ENCODE measurements at regions not wholly inside any gene's neighbourhood (a gene's known extent, or its start where the extent isn't known, plus 50 kb on each side); places are given as distances from the start of the nearest gene placed in this dataset.

DNA sequence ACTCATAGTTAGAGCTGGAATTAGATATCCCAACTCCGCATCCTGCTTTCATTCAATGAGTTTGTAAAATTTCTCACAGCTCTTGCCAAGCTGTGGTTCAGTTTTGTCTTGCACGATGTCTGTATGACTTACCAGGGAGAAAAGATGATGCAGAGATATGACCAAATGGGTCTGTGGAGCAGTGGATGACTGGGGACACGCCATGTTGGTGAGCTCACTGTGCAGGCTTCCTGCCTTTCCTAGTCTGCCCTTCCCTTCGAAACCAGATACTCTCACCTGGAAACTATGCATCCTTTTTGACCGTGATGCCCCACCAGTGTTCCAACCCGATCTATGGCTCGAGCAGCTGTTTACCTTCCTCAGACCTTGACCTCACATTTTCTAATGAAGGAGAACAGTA lies 262.7 kb upstream of the BMP2 start:
- DNase-seq (no peak), ATAC-seq (no peak)
- no peaks in the 10 kb centered on the region for H3K36me3 Mint-ChIP-seq (ENCODE audit: low read depth)
- H3K4me3 Mint-ChIP-seq: no peak overlapping the region
- CTCF ChIA-PET: no interaction called here
- H3K4me1 Mint-ChIP-seq (ENCODE audit: low read depth): no peaks in the 10 kb centered on the region
- peaks cover 5% of the 10 kb centered on the region for H3K9me3 Mint-ChIP-seq (ENCODE audit: insufficient read depth)
- no peak overlapping the region for H3K27ac Mint-ChIP-seq
- POLR2A ChIA-PET: no interaction called here
- H3K27me3 Mint-ChIP-seq (ENCODE audit: low read depth): no peaks in the 10 kb centered on the region

DNA sequence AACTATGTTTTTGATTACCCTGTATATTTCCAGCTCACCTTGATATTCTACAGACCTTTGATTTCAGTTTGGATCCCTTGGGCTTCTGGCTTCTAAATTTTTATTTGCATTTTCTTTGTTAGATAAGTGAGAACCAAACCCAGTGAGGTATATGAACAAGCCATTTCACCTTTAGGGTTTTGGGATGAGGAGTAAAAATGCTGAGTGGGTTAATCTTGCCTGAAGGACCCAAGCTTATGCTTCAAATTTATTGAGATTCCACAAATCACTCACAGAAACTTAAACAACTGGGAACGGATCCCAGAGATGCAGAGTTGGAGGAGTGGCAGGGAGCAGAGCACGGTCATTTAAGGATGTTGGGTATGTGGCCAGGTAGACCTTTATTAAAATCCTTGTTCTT lies 263.3 kb upstream of the BMP2 start:
- H3K36me3 Mint-ChIP-seq (ENCODE audit: low read depth): no peaks in the 10 kb centered on the region
- H3K27ac Mint-ChIP-seq: no peak overlapping the region
- no peaks in the 10 kb centered on the region for H3K9me3 Mint-ChIP-seq (ENCODE audit: insufficient read depth)
- ChIA-PET POLR2A (no interaction called here), CTCF (no interaction called here)
- ATAC-seq (no peak), DNase-seq (no peak)
- no peaks in the 10 kb centered on the region for H3K4me1 Mint-ChIP-seq (ENCODE audit: low read depth)
- no peak overlapping the region for H3K4me3 Mint-ChIP-seq
- H3K27me3 Mint-ChIP-seq (ENCODE audit: low read depth): no peaks in the 10 kb centered on the region

DNA sequence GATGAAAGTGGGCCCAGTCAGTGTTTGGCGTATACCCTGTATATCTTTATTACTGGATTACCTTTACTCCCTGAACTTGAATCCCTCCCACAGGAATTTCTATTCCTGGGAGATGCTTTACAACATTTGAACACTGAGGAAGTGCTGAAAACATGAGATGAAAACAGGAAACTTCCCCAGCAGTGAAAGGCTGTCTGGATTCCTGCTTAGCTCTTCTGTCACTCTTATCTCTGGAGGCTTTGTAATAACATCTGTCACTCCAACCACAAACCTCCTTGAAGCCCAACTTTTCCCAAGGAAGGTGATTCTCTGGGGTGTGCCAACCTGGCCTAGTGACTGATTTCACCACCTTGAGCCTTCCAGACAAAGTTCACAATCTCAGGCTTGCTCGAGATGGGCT lies 264.5 kb upstream of the BMP2 start:
- Mint-ChIP-seq H3K36me3 (ENCODE audit: low read depth) (no peaks in the 10 kb centered on the region), H3K27ac (no peak overlapping the region), H3K4me3 (no peak overlapping the region), H3K9me3 (ENCODE audit: insufficient read depth) (no peaks in the 10 kb centered on the region), H3K27me3 (ENCODE audit: low read depth) (no peaks in the 10 kb centered on the region), H3K4me1 (ENCODE audit: low read depth) (no peaks in the 10 kb centered on the region)
- ATAC-seq (no peak), DNase-seq (no peak)
- CTCF ChIA-PET: no interaction called here
- POLR2A ChIA-PET: no interaction called here

DNA sequence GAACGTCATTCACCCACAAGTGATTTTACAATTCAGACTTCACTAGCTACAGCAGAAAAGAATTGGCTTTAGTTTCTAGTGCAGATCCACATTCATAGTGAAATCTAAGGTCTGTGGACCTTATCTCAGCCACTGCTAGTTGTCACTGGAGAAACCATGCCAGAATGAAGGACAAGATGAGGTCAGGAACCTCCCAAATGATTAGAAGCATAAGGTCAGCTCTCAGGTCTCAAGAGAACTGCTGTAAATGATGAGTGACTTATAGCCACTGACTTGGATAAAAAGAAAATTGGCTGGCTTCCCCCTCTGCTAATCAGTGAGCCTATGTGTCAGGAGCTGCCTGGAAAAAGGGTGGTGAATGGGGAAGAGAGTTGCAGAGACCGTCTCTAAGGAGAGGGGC lies 265.3 kb upstream of the BMP2 start:
- ATAC-seq: no peak
- DNase-seq: no peak
- ChIA-PET CTCF (no interaction called here), POLR2A (no interaction called here)
- no peaks in the 10 kb centered on the region for H3K27me3 Mint-ChIP-seq (ENCODE audit: low read depth)
- H3K4me1 Mint-ChIP-seq (ENCODE audit: low read depth): no peaks in the 10 kb centered on the region
- no peaks in the 10 kb centered on the region for H3K9me3 Mint-ChIP-seq (ENCODE audit: insufficient read depth)
- H3K4me3 Mint-ChIP-seq: no peak overlapping the region
- no peak overlapping the region for H3K27ac Mint-ChIP-seq
- no peaks in the 10 kb centered on the region for H3K36me3 Mint-ChIP-seq (ENCODE audit: low read depth)

DNA sequence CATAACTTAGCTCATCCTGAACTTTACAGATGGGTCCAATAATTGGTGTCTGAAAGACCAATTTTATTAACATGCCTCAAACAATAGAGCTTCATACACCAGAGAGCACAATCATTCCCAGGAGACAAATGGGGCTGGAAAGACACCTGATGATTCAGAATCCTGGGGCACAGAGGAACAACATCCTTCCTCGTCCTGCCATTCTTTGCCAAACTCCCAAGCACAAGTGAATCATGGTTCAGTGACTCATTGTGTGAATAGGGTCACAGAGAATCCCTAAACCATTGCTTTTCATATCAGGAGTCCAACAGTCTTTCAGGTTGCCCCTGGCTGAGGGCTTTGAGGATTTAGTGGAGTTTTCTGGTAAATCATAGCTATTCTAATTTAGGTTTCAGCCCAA lies 266.4 kb upstream of the BMP2 start:
- CTCF ChIA-PET: no interaction called here
- no peaks in the 10 kb centered on the region for H3K4me1 Mint-ChIP-seq (ENCODE audit: low read depth)
- DNase-seq (no peak), ATAC-seq (no peak)
- POLR2A ChIA-PET: no interaction called here
- no peaks in the 10 kb centered on the region for H3K9me3 Mint-ChIP-seq (ENCODE audit: insufficient read depth)
- no peak overlapping the region for H3K27ac Mint-ChIP-seq
- no peaks in the 10 kb centered on the region for H3K27me3 Mint-ChIP-seq (ENCODE audit: low read depth)
- no peak overlapping the region for H3K4me3 Mint-ChIP-seq
- no peaks in the 10 kb centered on the region for H3K36me3 Mint-ChIP-seq (ENCODE audit: low read depth)

DNA sequence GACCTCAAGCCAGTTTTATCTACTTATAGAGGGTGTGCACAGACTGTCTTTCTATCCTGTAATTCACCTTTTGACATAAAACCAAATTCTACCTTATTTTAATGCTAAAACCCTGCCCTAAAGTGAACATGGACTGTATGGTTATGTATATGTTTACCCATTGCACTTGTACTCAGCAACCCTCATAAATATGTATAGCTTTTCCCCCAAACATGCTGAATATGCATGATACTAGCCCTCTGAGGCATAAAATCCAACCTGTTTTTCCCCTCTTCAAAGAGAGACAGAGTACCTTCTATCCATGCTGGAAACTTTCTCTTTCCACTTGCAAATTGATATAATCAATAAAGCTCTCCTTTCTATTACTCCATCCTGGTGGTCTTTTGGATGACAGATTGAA lies 267.9 kb upstream of the BMP2 start:
- ATAC-seq (no peak), DNase-seq (no peak)
- Mint-ChIP-seq H3K27me3 (ENCODE audit: low read depth) (no peaks in the 10 kb centered on the region), H3K9me3 (ENCODE audit: insufficient read depth) (no peaks in the 10 kb centered on the region), H3K36me3 (ENCODE audit: low read depth) (no peaks in the 10 kb centered on the region), H3K27ac (no peak overlapping the region), H3K4me3 (no peak overlapping the region), H3K4me1 (ENCODE audit: low read depth) (no peaks in the 10 kb centered on the region)
- POLR2A ChIA-PET: no interaction called here
- CTCF ChIA-PET: no interaction called here

DNA sequence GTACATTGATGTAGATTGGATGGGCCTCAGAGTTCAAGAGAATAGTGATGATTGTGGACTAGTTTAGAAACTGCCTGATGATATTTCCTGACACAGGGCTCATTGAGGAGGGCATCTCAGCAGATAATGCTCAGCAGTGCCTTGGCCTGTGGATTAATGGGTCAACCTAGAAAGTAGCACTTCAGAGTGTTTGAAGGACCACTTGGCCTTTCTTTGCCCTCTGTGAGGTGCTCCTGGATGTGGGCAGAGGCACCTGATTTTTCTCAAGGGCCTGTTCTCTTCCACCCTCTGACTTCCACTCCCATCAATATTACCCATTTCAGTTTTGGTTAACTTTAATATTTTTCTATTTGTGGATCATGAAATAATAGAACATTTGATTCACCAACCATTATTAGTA lies 270.6 kb upstream of the BMP2 start:
- H3K4me3 Mint-ChIP-seq: no peak overlapping the region
- no peaks in the 10 kb centered on the region for H3K9me3 Mint-ChIP-seq (ENCODE audit: insufficient read depth)
- DNase-seq: no peak
- no peak for ATAC-seq
- no peaks in the 10 kb centered on the region for H3K27me3 Mint-ChIP-seq (ENCODE audit: low read depth)
- no peaks in the 10 kb centered on the region for H3K4me1 Mint-ChIP-seq (ENCODE audit: low read depth)
- no peaks in the 10 kb centered on the region for H3K36me3 Mint-ChIP-seq (ENCODE audit: low read depth)
- CTCF ChIA-PET: no interaction called here
- H3K27ac Mint-ChIP-seq: no peak overlapping the region
- POLR2A ChIA-PET: no interaction called here

DNA sequence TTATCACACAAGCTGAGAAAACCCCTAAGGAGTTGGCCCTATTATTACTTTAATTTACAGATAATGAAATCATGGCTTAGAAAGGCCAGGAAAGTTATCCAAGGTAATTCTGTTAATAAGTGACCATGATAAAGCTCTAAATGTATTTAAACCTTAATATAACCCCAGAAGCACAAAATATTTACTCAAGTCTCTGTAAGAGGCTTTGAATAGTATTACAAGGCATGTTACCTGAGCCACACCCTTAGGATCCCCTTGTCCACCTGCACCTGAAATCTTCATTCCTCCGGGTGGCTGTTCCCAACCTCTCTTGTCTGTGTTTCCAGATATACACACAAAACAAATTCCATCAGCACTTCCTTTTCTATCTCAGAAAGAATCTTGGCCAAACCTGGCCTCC lies 271.6 kb upstream of the BMP2 start:
- no peaks in the 10 kb centered on the region for H3K4me1 Mint-ChIP-seq (ENCODE audit: low read depth)
- no peaks in the 10 kb centered on the region for H3K9me3 Mint-ChIP-seq (ENCODE audit: insufficient read depth)
- no peaks in the 10 kb centered on the region for H3K27me3 Mint-ChIP-seq (ENCODE audit: low read depth)
- no peak overlapping the region for H3K4me3 Mint-ChIP-seq
- DNase-seq (no peak), ATAC-seq (no peak)
- ChIA-PET POLR2A (no interaction called here), CTCF (no interaction called here)
- H3K36me3 Mint-ChIP-seq (ENCODE audit: low read depth): no peaks in the 10 kb centered on the region
- H3K27ac Mint-ChIP-seq: no peak overlapping the region

DNA sequence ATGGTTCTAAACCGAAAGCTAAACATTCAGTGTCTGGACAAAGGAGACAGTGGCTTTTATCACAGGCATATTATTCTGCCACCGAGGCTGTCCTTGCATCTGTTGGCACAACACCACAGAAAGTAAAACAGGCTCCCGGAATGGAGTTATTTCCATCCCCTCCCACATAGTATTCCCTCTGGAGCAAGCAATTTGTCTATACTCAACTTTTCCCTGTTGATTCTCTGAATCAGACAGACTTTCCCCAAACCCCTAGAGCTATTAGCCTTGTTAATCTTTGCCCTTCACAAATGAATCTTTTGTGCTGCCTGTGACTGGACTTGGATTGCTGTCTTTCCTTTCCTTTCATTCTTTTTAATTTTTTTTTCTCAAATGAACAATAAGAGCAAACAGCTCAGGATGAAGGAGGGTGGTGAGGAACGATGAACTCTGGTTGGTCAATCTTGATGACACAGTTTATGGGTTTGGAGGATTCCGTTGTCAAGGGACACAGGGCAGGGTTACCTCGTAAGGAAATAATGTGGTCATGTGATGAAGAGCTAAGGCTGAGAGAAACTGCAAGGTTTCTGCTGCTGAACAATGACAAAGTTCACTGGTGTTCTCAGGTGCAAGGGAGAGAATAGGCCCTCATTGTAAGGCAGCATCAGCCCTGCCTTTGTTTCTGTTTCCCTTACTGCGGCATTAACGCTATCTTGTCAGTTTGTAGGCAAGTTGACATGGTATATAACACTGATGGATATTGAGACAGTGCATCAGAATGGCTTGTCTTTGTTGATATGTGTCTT lies 275.0 kb upstream of the BMP2 start:
- Mint-ChIP-seq H3K4me3 (no peak overlapping the region), H3K27me3 (ENCODE audit: low read depth) (no peaks in the 10 kb centered on the region), H3K36me3 (ENCODE audit: low read depth) (no peaks in the 10 kb centered on the region), H3K9me3 (ENCODE audit: insufficient read depth) (no peaks in the 10 kb centered on the region), H3K27ac (no peak overlapping the region), H3K4me1 (ENCODE audit: low read depth) (no peaks in the 10 kb centered on the region)
- ChIA-PET CTCF (no interaction called here), POLR2A (interaction anchor here (0.6 kb wide), 2 partner anchors 269 to 1829 kb away, joined by 3 read pairs; no protein-coding TSS in a partner anchor)
- no peak for DNase-seq
- ATAC-seq: no peak

DNA sequence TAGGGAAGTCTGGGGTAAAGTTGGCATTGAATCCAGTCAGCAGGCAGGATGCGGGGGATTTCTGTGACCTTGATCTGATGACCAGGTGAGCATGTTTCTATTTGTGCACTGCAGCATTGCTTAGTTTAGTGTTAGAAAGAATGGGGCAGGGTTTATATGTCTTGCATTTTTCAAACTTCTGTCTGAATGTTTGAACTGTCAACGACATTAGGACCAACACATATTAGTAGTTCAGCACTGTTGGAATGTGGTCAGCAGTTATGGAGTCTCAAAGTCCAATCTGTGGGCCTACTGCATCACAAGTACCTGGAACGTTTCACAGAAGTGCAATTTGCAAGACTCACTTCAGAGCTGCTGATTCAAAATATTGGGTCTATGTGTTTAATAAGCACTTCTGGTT lies 276.6 kb upstream of the BMP2 start:
- Mint-ChIP-seq H3K36me3 (ENCODE audit: low read depth) (no peaks in the 10 kb centered on the region), H3K4me1 (ENCODE audit: low read depth) (no peaks in the 10 kb centered on the region), H3K9me3 (ENCODE audit: insufficient read depth) (no peaks in the 10 kb centered on the region), H3K27ac (no peak overlapping the region), H3K27me3 (ENCODE audit: low read depth) (no peaks in the 10 kb centered on the region), H3K4me3 (no peak overlapping the region)
- CTCF ChIA-PET: no interaction called here
- POLR2A ChIA-PET: no interaction called here
- ATAC-seq: no peak
- no peak for DNase-seq

DNA sequence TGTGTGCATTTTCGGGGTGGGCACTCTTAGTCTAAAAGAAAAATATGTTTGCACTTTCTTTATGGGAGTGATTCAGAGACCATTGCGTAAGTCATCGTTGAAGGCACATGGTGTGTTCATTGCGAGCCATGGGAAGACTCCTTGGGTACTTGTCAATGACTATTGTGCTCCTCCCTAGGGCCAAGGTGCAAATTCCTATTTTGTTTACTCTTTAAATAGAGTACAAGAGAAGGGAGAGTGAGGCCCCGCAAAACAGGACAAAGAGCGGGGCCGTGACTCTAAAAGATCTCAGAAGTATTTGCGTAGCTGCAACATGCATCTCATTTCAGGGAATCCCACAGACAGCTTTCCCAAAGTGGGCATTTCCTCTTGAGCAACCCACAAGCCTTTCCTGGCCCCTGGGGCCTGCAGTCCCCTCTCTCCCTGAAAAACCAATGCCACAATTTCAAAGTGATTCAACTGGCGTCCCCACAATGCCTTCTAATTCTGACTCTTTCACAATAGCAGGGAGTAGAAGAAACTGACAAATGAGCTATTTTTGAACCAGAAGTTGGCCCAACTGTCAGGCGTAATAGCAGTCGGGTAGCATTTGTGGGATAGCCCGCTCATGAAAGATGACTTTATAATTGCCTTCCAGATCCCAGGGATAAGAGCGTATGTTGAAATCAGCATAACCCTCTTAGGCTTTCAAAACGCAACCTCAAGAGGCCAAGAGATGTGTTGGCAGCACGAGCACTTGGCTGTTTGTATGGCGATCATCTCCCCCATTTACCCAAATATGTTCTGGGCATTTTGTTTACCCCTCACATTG lies 277.9 kb upstream of the BMP2 start:
- POLR2A ChIA-PET: no interaction called here
- DNase-seq: no peak

DNA sequence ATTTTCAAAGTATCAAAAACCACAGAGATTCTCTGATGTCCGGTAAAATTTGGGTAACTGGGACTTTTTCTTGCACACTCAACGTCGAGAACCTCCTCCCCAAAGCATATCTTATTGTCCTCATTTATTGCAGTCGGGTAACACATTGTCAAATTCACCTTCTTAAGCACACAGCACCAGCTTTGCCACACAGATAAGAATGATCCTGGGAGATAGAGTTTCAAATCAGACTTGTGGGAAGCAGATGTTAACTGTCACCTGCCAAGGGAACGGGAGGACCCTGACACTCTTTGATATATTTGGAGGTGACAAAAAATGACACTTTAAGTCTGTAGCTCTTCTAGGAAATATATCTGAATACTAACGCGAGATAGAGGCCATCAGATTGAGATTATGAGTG lies 282.1 kb upstream of the BMP2 start:
- H3K4me3 Mint-ChIP-seq: no peak overlapping the region
- ChIA-PET POLR2A (no interaction called here), CTCF (no interaction called here)
- no peaks in the 10 kb centered on the region for H3K4me1 Mint-ChIP-seq (ENCODE audit: low read depth)
- ATAC-seq (no peak), DNase-seq (no peak)
- H3K9me3 Mint-ChIP-seq (ENCODE audit: insufficient read depth): no peaks in the 10 kb centered on the region
- H3K36me3 Mint-ChIP-seq (ENCODE audit: low read depth): no peaks in the 10 kb centered on the region
- H3K27ac Mint-ChIP-seq: no peak overlapping the region
- H3K27me3 Mint-ChIP-seq (ENCODE audit: low read depth): no peaks in the 10 kb centered on the region

More for the DNA sequence above, 277.9 kb upstream of the BMP2 start:
- Mint-ChIP-seq H3K27me3 (ENCODE audit: low read depth) (no peaks in the 10 kb centered on the region), H3K27ac (no peak overlapping the region), H3K36me3 (ENCODE audit: low read depth) (no peaks in the 10 kb centered on the region), H3K4me3 (no peak overlapping the region), H3K4me1 (ENCODE audit: low read depth) (no peaks in the 10 kb centered on the region), H3K9me3 (ENCODE audit: insufficient read depth) (no peaks in the 10 kb centered on the region)
- ATAC-seq: no peak
- CTCF ChIA-PET: no interaction called here

DNA sequence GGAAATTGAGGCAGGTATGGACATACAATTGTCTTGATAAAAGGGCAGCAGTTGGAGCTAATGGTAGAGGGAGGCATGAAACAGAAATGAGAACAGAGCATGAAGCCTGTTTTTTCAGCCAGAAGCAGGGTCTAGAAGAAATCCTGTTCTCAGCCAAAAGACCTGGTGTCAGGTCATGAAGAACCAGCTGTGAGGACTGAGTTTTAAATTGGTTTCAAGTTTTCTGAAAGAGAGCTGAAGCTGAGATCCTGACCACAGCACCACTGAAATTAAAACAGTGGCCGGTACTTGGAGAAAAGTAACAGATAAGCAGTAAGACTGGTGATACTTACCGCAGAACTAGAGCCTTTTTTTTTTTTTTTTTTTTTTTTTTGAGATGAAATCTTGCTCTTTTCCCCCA lies 283.8 kb upstream of the BMP2 start:
- H3K4me1 Mint-ChIP-seq (ENCODE audit: low read depth): no peaks in the 10 kb centered on the region
- ChIA-PET CTCF (no interaction called here), POLR2A (no interaction called here)

More for the DNA sequence above, 283.8 kb upstream of the BMP2 start:
- Mint-ChIP-seq H3K36me3 (ENCODE audit: low read depth) (no peaks in the 10 kb centered on the region), H3K9me3 (ENCODE audit: insufficient read depth) (peaks cover 4% of the 10 kb centered on the region), H3K27me3 (ENCODE audit: low read depth) (no peaks in the 10 kb centered on the region), H3K27ac (no peak overlapping the region), H3K4me3 (no peak overlapping the region)
- no peak for DNase-seq
- no peak for ATAC-seq

All from activated CD8-positive, alpha-beta T cell treated with anti-CD3 and anti-CD28 coated beads, Interleukin-2, amount 10 ng/mL, durations not matched to agents 7 days and 5 days (primary cell).